Endothelial cell (in vitro differentiated cells): ENCODE measurements at regions not wholly inside any gene's neighbourhood (a gene's known extent, or its start where the extent isn't known, plus 50 kb on each side); places are given as distances from the start of the nearest gene placed in this dataset.

Experiments used
- DNase-seq: peaks from one replicate; pipeline ENCODE4 v3.0.0; 2021; ENCODE audit warnings: low spot score
- H3K27ac Mint-ChIP-seq: one replicate; pipeline ENCODE4 v1.8.0; 2021; ENCODE audit warnings: mixed read lengths, inconsistent platforms; ENCODE audit not compliant: unreplicated experiment
- H3K27me3 Mint-ChIP-seq: one replicate; pipeline ENCODE4 v1.8.0; 2021; ENCODE audit warnings: mild to moderate bottlenecking, moderate library complexity, mixed read lengths, inconsistent platforms; ENCODE audit not compliant: unreplicated experiment
- H3K36me3 Mint-ChIP-seq: one replicate; pipeline ENCODE4 v1.8.0; 2021; ENCODE audit warnings: mild to moderate bottlenecking, low read depth, mixed read lengths, inconsistent platforms; ENCODE audit not compliant: unreplicated experiment
- H3K4me1 Mint-ChIP-seq: one replicate; pipeline ENCODE4 v1.8.0; 2021; ENCODE audit warnings: mild to moderate bottlenecking, mixed read lengths, inconsistent platforms; ENCODE audit not compliant: unreplicated experiment
- H3K4me3 Mint-ChIP-seq: one replicate; pipeline ENCODE4 v1.8.0; 2021; ENCODE audit warnings: mild to moderate bottlenecking, mixed read lengths, inconsistent platforms; ENCODE audit not compliant: unreplicated experiment
- H3K9me3 Mint-ChIP-seq: one replicate; pipeline ENCODE4 v1.8.0; 2021; ENCODE audit warnings: mixed read lengths, inconsistent platforms; ENCODE audit not compliant: unreplicated experiment
- TF ChIP-seq, protein P1 (sequence below): fragments of 200-600 bp; sonication (generic); IDR thresholded peaks from one replicate; pipeline ENCODE4 v1.5.0; 2021; ENCODE audit warnings: antibody characterized with exemption; ENCODE audit not compliant: unreplicated experiment

GRCh38 chrX:23482561-23482960, 147.9 kb downstream of the PTCHD1 start:
- Mint-ChIP-seq H3K9me3 (no peaks in the 10 kb centered on the region), H3K27ac (no peak overlapping the region), H3K4me1 (peaks cover 3% of the 10 kb centered on the region), H3K27me3 (no peaks in the 10 kb centered on the region), H3K4me3 (no peak overlapping the region), H3K36me3 (no peaks in the 10 kb centered on the region)
- TF ChIP-seq, protein P1, sequence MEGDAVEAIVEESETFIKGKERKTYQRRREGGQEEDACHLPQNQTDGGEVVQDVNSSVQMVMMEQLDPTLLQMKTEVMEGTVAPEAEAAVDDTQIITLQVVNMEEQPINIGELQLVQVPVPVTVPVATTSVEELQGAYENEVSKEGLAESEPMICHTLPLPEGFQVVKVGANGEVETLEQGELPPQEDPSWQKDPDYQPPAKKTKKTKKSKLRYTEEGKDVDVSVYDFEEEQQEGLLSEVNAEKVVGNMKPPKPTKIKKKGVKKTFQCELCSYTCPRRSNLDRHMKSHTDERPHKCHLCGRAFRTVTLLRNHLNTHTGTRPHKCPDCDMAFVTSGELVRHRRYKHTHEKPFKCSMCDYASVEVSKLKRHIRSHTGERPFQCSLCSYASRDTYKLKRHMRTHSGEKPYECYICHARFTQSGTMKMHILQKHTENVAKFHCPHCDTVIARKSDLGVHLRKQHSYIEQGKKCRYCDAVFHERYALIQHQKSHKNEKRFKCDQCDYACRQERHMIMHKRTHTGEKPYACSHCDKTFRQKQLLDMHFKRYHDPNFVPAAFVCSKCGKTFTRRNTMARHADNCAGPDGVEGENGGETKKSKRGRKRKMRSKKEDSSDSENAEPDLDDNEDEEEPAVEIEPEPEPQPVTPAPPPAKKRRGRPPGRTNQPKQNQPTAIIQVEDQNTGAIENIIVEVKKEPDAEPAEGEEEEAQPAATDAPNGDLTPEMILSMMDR: no peak
- no peak for DNase-seq

DNA sequence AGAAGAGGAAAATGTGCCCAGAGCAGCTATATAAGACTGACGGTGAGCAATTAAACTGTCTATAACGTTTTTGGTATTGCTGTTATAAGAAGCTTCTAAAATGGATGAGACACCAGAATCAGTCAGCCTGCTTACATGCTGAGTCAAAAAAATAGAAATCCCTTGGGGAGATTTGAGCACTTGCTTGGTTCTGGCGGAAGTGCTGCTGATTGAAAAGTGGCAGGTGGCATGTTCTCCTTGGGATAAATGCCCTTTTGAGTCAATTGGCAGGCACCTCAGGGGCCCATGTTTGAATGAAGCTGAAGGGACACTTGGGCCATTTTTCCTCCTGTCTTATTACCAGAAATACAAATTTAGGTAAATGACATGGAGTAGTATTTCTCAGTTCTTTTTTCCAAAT, 148.7 kb downstream of the PTCHD1 start:
- no peaks in the 10 kb centered on the region for H3K27me3 Mint-ChIP-seq
- no peak overlapping the region for H3K27ac Mint-ChIP-seq
- H3K9me3 Mint-ChIP-seq: no peaks in the 10 kb centered on the region
- no peak for DNase-seq
- H3K4me3 Mint-ChIP-seq: no peak overlapping the region
- no peaks in the 10 kb centered on the region for H3K36me3 Mint-ChIP-seq
- H3K4me1 Mint-ChIP-seq: peaks cover 3% of the 10 kb centered on the region
- TF ChIP-seq, protein P1: no peak

- DNase-seq: no peak
- Mint-ChIP-seq H3K27ac (no peak overlapping the region), H3K9me3 (no peaks in the 10 kb centered on the region), H3K27me3 (peaks cover 6% of the 10 kb centered on the region), H3K36me3 (no peaks in the 10 kb centered on the region), H3K4me1 (no peaks in the 10 kb centered on the region), H3K4me3 (no peak overlapping the region)
- TF ChIP-seq, protein P1: no peak
These were observed 159.3 kb downstream of the PTCHD1 start for GRCh38 chrX:23493941-23494374.

- TF ChIP-seq, protein P1: no peak
- Mint-ChIP-seq H3K4me3 (no peak overlapping the region), H3K27me3 (peaks cover 6% of the 10 kb centered on the region), H3K27ac (no peak overlapping the region), H3K36me3 (no peaks in the 10 kb centered on the region), H3K9me3 (no peaks in the 10 kb centered on the region), H3K4me1 (no peaks in the 10 kb centered on the region)
- DNase-seq: no peak
These were observed 160.1 kb downstream of the PTCHD1 start for GRCh38 chrX:23494741-23495140.

DNA sequence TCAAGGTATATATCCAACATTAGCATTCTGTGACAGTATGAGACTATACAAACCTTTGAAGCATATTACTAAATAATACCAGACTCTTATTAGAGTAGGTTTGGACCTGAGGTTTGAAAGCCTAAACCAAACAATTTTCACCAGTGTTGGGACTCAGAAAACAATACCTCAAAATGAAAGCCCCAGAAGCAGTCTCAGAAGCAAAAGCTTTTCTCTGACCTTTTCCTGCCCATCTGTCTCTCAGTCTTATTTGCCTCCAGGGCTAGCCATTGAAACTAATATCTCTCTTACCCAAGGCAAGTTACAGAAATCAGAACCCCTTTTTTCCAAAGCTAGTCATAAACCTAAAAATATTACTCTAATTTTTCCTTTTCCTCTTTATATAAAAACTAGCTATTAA, 163.3 kb downstream of the PTCHD1 start:
- Mint-ChIP-seq H3K27me3 (peaks cover 6% of the 10 kb centered on the region), H3K4me1 (no peaks in the 10 kb centered on the region), H3K4me3 (no peak overlapping the region), H3K36me3 (no peaks in the 10 kb centered on the region), H3K27ac (no peak overlapping the region), H3K9me3 (no peaks in the 10 kb centered on the region)
- TF ChIP-seq, protein P1: no peak
- DNase-seq: no peak
